CD4-positive, alpha-beta T cell (primary cell): ENCODE measurements at regions not wholly inside any gene's neighbourhood (a gene's known extent, or its start where the extent isn't known, plus 50 kb on each side); places are given as distances from the start of the nearest gene placed in this dataset.

Experiments used
- ATAC-seq: fragments of 200-7000 bp; cut with Tn5 transposase; one replicate; pipeline ENCODE4 v1.10.0; 2022; ENCODE audit warnings: mild to moderate bottlenecking; ENCODE audit not compliant: poor library complexity
- CTCF ChIA-PET: fragments of 350-600 bp; sonication (Branson Sonifier 250); formaldehyde crosslinking; loops from one replicate; lab custom pipeline; 2021; ENCODE audit warnings: antibody characterized with exemption, inconsistent platforms; lab: Charles Lee
- POLR2A ChIA-PET: fragments of 350-600 bp; sonication (Branson Sonifier 250); formaldehyde crosslinking; loops from one replicate; lab custom pipeline; 2021; ENCODE audit warnings: antibody characterized with exemption, inconsistent platforms; lab: Charles Lee
- DNase-seq, 14 experiments: peaks; one replicate each; pipeline ENCODE4 v3.0.0-alpha.2; 2013 to 2020; ENCODE audit warnings: mixed read lengths in 2 of 14
- H3K27ac ChIP-seq, 2 donors: one replicate each; pipeline versions ENCODE4 v1.5.1 to v1.7.0; 2013; ENCODE audit warnings: low read length in 2 of 2, low read depth in 1 of 2, mild to moderate bottlenecking in 1 of 2
- H3K27me3 ChIP-seq, 2 experiments: 1 replicate in 1 of 2; 2 replicates in 1 of 2; pipeline versions ENCODE4 v1.6.1 to v1.7.0; 2013; ENCODE audit warnings: low read length in 2 of 2, control low read depth in 1 of 2, mild to moderate bottlenecking in 1 of 2, moderate library complexity in 1 of 2; ENCODE audit not compliant: insufficient read depth in 2 of 2, control insufficient read depth in 1 of 2
- H3K36me3 ChIP-seq: one replicate; pipeline ENCODE4 v1.6.1; 2013; ENCODE audit warnings: low read length, control low read depth; ENCODE audit not compliant: insufficient read depth
- H3K4me1 ChIP-seq: one replicate; pipeline ENCODE4 v1.6.1; 2013; ENCODE audit warnings: low read length, control low read depth; ENCODE audit not compliant: insufficient read depth
- H3K4me3 ChIP-seq: one replicate; pipeline ENCODE4 v1.5.1; 2013; ENCODE audit warnings: mild to moderate bottlenecking, low read length, moderate library complexity
- H3K9me3 ChIP-seq, 2 experiments: 1 replicate in 1 of 2; 2 replicates in 1 of 2; pipeline versions ENCODE4 v1.6.1 to v1.7.0; 2013; ENCODE audit warnings: low read length in 2 of 2, mild to moderate bottlenecking in 2 of 2, control low read depth in 1 of 2, moderate library complexity in 1 of 2; ENCODE audit not compliant: control insufficient read depth in 1 of 2, insufficient read depth in 1 of 2
- H3K27ac Mint-ChIP-seq: one replicate; pipeline ENCODE4 v1.8.0; 2020; ENCODE audit warnings: mixed read lengths
- H3K27me3 Mint-ChIP-seq: one replicate; pipeline ENCODE4 v1.8.0; 2021; ENCODE audit warnings: mixed read lengths
- H3K36me3 Mint-ChIP-seq: one replicate; pipeline ENCODE4 v1.8.0; 2021; ENCODE audit warnings: low read depth, mixed read lengths
- H3K4me1 Mint-ChIP-seq: one replicate; pipeline ENCODE4 v1.8.0; 2021; ENCODE audit warnings: low read depth, mixed read lengths
- H3K4me3 Mint-ChIP-seq: one replicate; pipeline ENCODE4 v1.8.0; 2020; ENCODE audit warnings: mild to moderate bottlenecking, mixed read lengths
- H3K9me3 Mint-ChIP-seq: one replicate; pipeline ENCODE4 v1.8.0; 2020; ENCODE audit warnings: mixed read lengths
- CTCF ChIP-seq: fragments of 200-600 bp; IDR thresholded peaks from one replicate; pipeline ENCODE4 v1.8.0; 2022; ENCODE audit warnings: antibody characterized with exemption, mild to moderate bottlenecking
- intact Hi-C, 2 experiments: fragments of 100-400 bp; cut with DNase I in 1 of 2; cut with micrococcal nuclease in 1 of 2; formaldehyde crosslinking; loops; one replicate each; pipeline versions ENCODE4 v1.15.1 to v1.9.0; 2023 to 2025; cut with DNase I, micrococcal nuclease

GRCh38 chr3:56928379-56929068, 126.8 kb upstream of the ARHGEF3 start:
- ChIA-PET CTCF (interaction anchor here (0.8 to 1.3 kb wide), 4 partner anchors 12 to 70 kb away, joined by 3 to 5 read pairs (median 4); no protein-coding TSS in a partner anchor), POLR2A (interaction anchor here (0.9 to 5.3 kb wide), 6 partner anchors 12 to 372 kb away, joined by 3 to 46 read pairs (median 4); partner anchors contain the start of genes CCDC66 and TASOR)
- ATAC-seq (peak; percentile 62), DNase-seq (peak in 9 of 14 experiments; percentile 21 to 83 (median 37))
- H3K27me3 Mint-ChIP-seq: no peaks in the 10 kb centered on the region
- H3K4me1 ChIP-seq: peaks cover 61% of the 10 kb centered on the region
- intact Hi-C loops: no loop called here
- TF ChIP-seq CTCF: no peak
- H3K4me1 Mint-ChIP-seq: peaks cover 73% of the 10 kb centered on the region
- H3K27me3 ChIP-seq: no peaks in the 10 kb centered on the region
- no peaks in the 10 kb centered on the region for H3K9me3 ChIP-seq
- no peak overlapping the region for H3K4me3 ChIP-seq
- peak overlapping the region; percentile 77 for H3K4me3 Mint-ChIP-seq
- peaks cover 2% of the 10 kb centered on the region for H3K9me3 Mint-ChIP-seq
- H3K36me3 Mint-ChIP-seq: no peaks in the 10 kb centered on the region
- peak overlapping the region; percentile 86 for H3K27ac Mint-ChIP-seq
- H3K36me3 ChIP-seq: no peaks in the 10 kb centered on the region
- H3K27ac ChIP-seq: peak overlapping the region in 1 of 2 donors; percentile 43

- Mint-ChIP-seq H3K36me3 (no peaks in the 10 kb centered on the region), H3K4me3 (peak overlapping the region; percentile 77), H3K27ac (peak overlapping the region; percentile 86), H3K9me3 (peaks cover 2% of the 10 kb centered on the region), H3K27me3 (no peaks in the 10 kb centered on the region), H3K4me1 (peaks cover 77% of the 10 kb centered on the region)
- ChIA-PET POLR2A (interaction anchor here (0.9 to 5.3 kb wide), 6 partner anchors 12 to 371 kb away, joined by 3 to 46 read pairs (median 4); partner anchors contain the start of genes CCDC66 and TASOR), CTCF (interaction anchor here (0.8 to 1.7 kb wide), 5 partner anchors 10 to 70 kb away, joined by 3 to 5 read pairs (median 4); no protein-coding TSS in a partner anchor)
- ATAC-seq (no peak), DNase-seq (peak in 1 of 14 experiments; percentile 39)
- Histone ChIP-seq H3K27me3 (no peaks in the 10 kb centered on the region), H3K27ac (peak overlapping the region in 1 of 2 donors; percentile 43), H3K4me3 (no peak overlapping the region), H3K9me3 (no peaks in the 10 kb centered on the region), H3K4me1 (peaks cover 65% of the 10 kb centered on the region), H3K36me3 (no peaks in the 10 kb centered on the region)
- no peak for TF ChIP-seq CTCF
- intact Hi-C loops: no loop called here
Measured at GRCh38 chr3:56927855-56928254, 126.1 kb upstream of the ARHGEF3 start.

- Mint-ChIP-seq H3K4me3 (no peak overlapping the region), H3K27me3 (no peaks in the 10 kb centered on the region), H3K9me3 (peaks cover 2% of the 10 kb centered on the region), H3K4me1 (peaks cover 86% of the 10 kb centered on the region), H3K27ac (peak overlapping the region; percentile 94), H3K36me3 (no peaks in the 10 kb centered on the region)
- Histone ChIP-seq H3K36me3 (no peaks in the 10 kb centered on the region), H3K27ac (no peak overlapping the region), H3K4me3 (no peak overlapping the region), H3K27me3 (no peaks in the 10 kb centered on the region), H3K9me3 (no peaks in the 10 kb centered on the region), H3K4me1 (peaks cover 72% of the 10 kb centered on the region)
- TF ChIP-seq CTCF: no peak
- CTCF ChIA-PET: interaction anchor here (1.7 kb wide), 1 partner anchor 9 kb away, joined by 4 read pairs; no protein-coding TSS in a partner anchor
- DNase-seq (no peak), ATAC-seq (no peak)
- intact Hi-C loops: no loop called here
- POLR2A ChIA-PET: interaction anchor here (1.5 to 5.3 kb wide), 3 partner anchors 11 to 126 kb away, joined by 4 to 46 read pairs (median 12); no protein-coding TSS in a partner anchor
Measured at GRCh38 chr3:56926947-56927282, 125.2 kb upstream of the ARHGEF3 start.
